NB4 (cell line): ENCODE measurements at regions not wholly inside any gene's neighbourhood (a gene's known extent, or its start where the extent isn't known, plus 50 kb on each side); places are given as distances from the start of the nearest gene placed in this dataset.

Experiments used
- CTCF ChIP-seq: IDR thresholded peaks from one replicate; pipeline ENCODE4 v1.5.1; 2012; ENCODE audit warnings: low read depth, low read length
- MAX ChIP-seq: IDR thresholded peaks from 2 replicates; pipeline ENCODE4 v1.6.1; 2011; ENCODE audit warnings: low read depth, low read length
- MYC ChIP-seq: IDR thresholded peaks from 2 replicates; pipeline ENCODE4 v1.6.1; 2011; ENCODE audit warnings: low read depth, low read length
- POLR2A ChIP-seq: IDR thresholded peaks from 2 replicates; pipeline ENCODE4 v1.6.1; 2011; ENCODE audit warnings: mild to moderate bottlenecking; ENCODE audit not compliant: insufficient read length; ENCODE audit errors: extremely low read depth

- no peak for TF ChIP-seq CTCF
- no peak for TF ChIP-seq MAX
- no peak for TF ChIP-seq MYC
- TF ChIP-seq POLR2A, result no peak
Observed at GRCh38 chr6:98047871-98048270, 764.9 kb upstream of the MMS22L start.
